Liver (tissue), 9 donors: ENCODE measurements at regions not wholly inside any gene's neighbourhood (a gene's known extent, or its start where the extent isn't known, plus 50 kb on each side); places are given as distances from the start of the nearest gene placed in this dataset. TPM values are rescaled to one million over a fixed set of nuclear protein-coding genes. Genes with fewer than 3 reads are reported as not detected.

Source experiments
- DNase-seq: peaks from one replicate; pipeline ENCODE4 v3.0.0-alpha.2; 2017; ENCODE audit warnings: low spot score
- H3K27ac ChIP-seq, 2 donors: one replicate each; pipeline ENCODE4 v1.7.0; 2013; ENCODE audit warnings: inconsistent platforms in 2 of 2, low read length in 2 of 2, control low read depth in 1 of 2, low read depth in 1 of 2, mild to moderate bottlenecking in 1 of 2
- H3K27me3 ChIP-seq, 4 donors: one replicate each; pipeline versions ENCODE4 v1.6.1 to v1.7.0; 2013; ENCODE audit warnings: low read length in 3 of 4, inconsistent platforms in 1 of 4, mild to moderate bottlenecking in 1 of 4, moderate library complexity in 1 of 4; ENCODE audit not compliant: control insufficient read depth in 4 of 4, insufficient read depth in 4 of 4
- H3K36me3 ChIP-seq, 4 donors: one replicate each; pipeline versions ENCODE4 v1.6.1 to v1.7.0; 2013; ENCODE audit warnings: low read length in 3 of 4, mild to moderate bottlenecking in 3 of 4, low read depth in 1 of 4, moderate library complexity in 1 of 4; ENCODE audit not compliant: control insufficient read depth in 4 of 4, insufficient read depth in 3 of 4
- H3K4me1 ChIP-seq, 4 donors: one replicate each; pipeline versions ENCODE4 v1.6.1 to v1.7.0; 2013; ENCODE audit warnings: low read length in 3 of 4, mild to moderate bottlenecking in 3 of 4, moderate library complexity in 1 of 4; ENCODE audit not compliant: control insufficient read depth in 4 of 4, insufficient read depth in 4 of 4
- H3K4me3 ChIP-seq, 3 donors: one replicate each; pipeline versions ENCODE4 v1.6.1 to v1.7.0; 2013; ENCODE audit warnings: low read length in 3 of 3, control low read depth in 1 of 3, low read depth in 1 of 3, mild to moderate bottlenecking in 1 of 3
- H3K9ac ChIP-seq, 2 donors: one replicate each; pipeline ENCODE4 v1.7.0; 2013; ENCODE audit warnings: low read length in 2 of 2, mild to moderate bottlenecking in 2 of 2, moderate library complexity in 2 of 2, control low read depth in 1 of 2, low read depth in 1 of 2
- H3K9me3 ChIP-seq, 4 donors: one replicate each; pipeline versions ENCODE4 v1.6.1 to v1.7.0; 2013; ENCODE audit warnings: low read length in 3 of 4; ENCODE audit not compliant: control insufficient read depth in 4 of 4
- CTCF ChIP-seq: fragments of 150-350 bp; IDR thresholded peaks from 2 replicates; pipeline ENCODE4 v1.5.1; 2017; ENCODE audit warnings: improper control_type of control experiment, low read depth, low read length; ENCODE audit not compliant: missing input control
- EGR1 ChIP-seq, 2 donors: IDR thresholded peaks; 2 replicates each; pipeline ENCODE4 v1.6.1; 2016 to 2018; ENCODE audit warnings: antibody characterized with exemption in 2 of 2, low read depth in 2 of 2
- FOXA1 ChIP-seq: IDR thresholded peaks from 2 replicates; pipeline ENCODE4 v1.6.1; 2016; ENCODE audit warnings: antibody characterized with exemption
- FOXA2 ChIP-seq: IDR thresholded peaks from 2 replicates; pipeline ENCODE4 v1.6.1; 2016; ENCODE audit warnings: antibody characterized with exemption
- GABPA ChIP-seq, 2 donors: IDR thresholded peaks in 1 of 2; conservative IDR thresholded peaks in 1 of 2; 2 replicates each; pipeline ENCODE4 v1.6.1; 2016; ENCODE audit warnings: antibody characterized with exemption in 2 of 2, mild to moderate bottlenecking in 1 of 2, moderate library complexity in 1 of 2
- HNF4A ChIP-seq, 2 donors: conservative IDR thresholded peaks; 2 replicates each; pipeline ENCODE4 v1.6.1; 2016; ENCODE audit warnings: antibody characterized with exemption in 2 of 2, mild to moderate bottlenecking in 2 of 2
- MAX ChIP-seq: IDR thresholded peaks from 2 replicates; pipeline ENCODE4 v1.6.1; 2016; ENCODE audit warnings: antibody characterized with exemption
- NR2F2 ChIP-seq: IDR thresholded peaks from 2 replicates; pipeline ENCODE4 v1.6.1; 2016; ENCODE audit warnings: antibody characterized with exemption
- RAD21 ChIP-seq, 2 donors: IDR thresholded peaks; 2 replicates each; pipeline ENCODE4 v1.6.1; 2016; ENCODE audit warnings: antibody characterized with exemption in 2 of 2, mild to moderate bottlenecking in 2 of 2
- REST ChIP-seq: IDR thresholded peaks from 2 replicates; pipeline ENCODE4 v1.6.1; 2016; ENCODE audit warnings: antibody characterized with exemption, mild to moderate bottlenecking
- RXRA ChIP-seq, 2 donors: IDR thresholded peaks; 2 replicates each; pipeline ENCODE4 v1.6.1; 2017 to 2018; ENCODE audit warnings: antibody characterized with exemption in 2 of 2, mild to moderate bottlenecking in 1 of 2
- TAF1 ChIP-seq: conservative IDR thresholded peaks from 2 replicates; pipeline ENCODE4 v1.6.1; 2016; ENCODE audit warnings: antibody characterized with exemption, mild to moderate bottlenecking
- ZBTB33 ChIP-seq: IDR thresholded peaks from 2 replicates; pipeline ENCODE4 v1.6.1; 2016; ENCODE audit warnings: antibody characterized with exemption
- WGBS: extraction: QIAGEN DNeasy Blood & Tissue Kit; methylation state at CpG from one replicate; pipeline ENCODE4 v1.1.7; 2013; 5-methylcytosine and 5-hydroxymethylcytosine counted together
- small RNA-seq: library from RNA; depleted of rRNA; stranded (forward); fragments of <200 nt; gene quantifications from one replicate; pipeline ENCODE3, GENCODE V24; 2014
- TF ChIP-seq, protein P1 (sequence below): IDR thresholded peaks from 2 replicates; pipeline ENCODE4 v1.6.1; 2016; ENCODE audit warnings: antibody characterized with exemption
- donor health status: healthy.
- donor health status: healthy.
- donor health status: healthy.
- donor health status: healthy.
- donor health status: healthy.

GRCh38 chr6:71236926-71237434, 51.6 kb upstream of the OGFRL1 start:
- Histone ChIP-seq H3K4me3 (no peak overlapping the region), H3K9me3 (no peaks in the 10 kb centered on the region), H3K4me1 (no peaks in the 10 kb centered on the region), H3K27ac (no peak overlapping the region), H3K27me3 (peaks cover 0 to 2% (median 0%) of the 10 kb centered on the region in 4 donors), H3K9ac (no peak overlapping the region), H3K36me3 (no peaks in the 10 kb centered on the region)
- TF ChIP-seq FOXA1: no peak
- no peak for TF ChIP-seq NR2F2
- no peak for TF ChIP-seq RAD21 (IDR thresholded peaks at IDR 0.05)
- TF ChIP-seq MAX: no peak
- TF ChIP-seq, protein P1, sequence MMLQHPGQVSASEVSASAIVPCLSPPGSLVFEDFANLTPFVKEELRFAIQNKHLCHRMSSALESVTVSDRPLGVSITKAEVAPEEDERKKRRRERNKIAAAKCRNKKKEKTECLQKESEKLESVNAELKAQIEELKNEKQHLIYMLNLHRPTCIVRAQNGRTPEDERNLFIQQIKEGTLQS: no peak
- TF ChIP-seq GABPA (IDR thresholded peaks at IDR 0.05 in 1 of 2, conservative IDR thresholded peaks at IDR 0.05 in 1 of 2): no peak
- no peak for TF ChIP-seq EGR1 (IDR thresholded peaks at IDR 0.05; ENCODE audit: low read depth in 2 of 2)
- TF ChIP-seq RXRA (IDR thresholded peaks at IDR 0.05): no peak
- TF ChIP-seq FOXA2: no peak
- TF ChIP-seq CTCF: no peak
- no peak for TF ChIP-seq TAF1
- TF ChIP-seq HNF4A (conservative IDR thresholded peaks at IDR 0.05): no peak
- 86% methylated on average over 1 of the region's 1 CpG for WGBS
- no peak for DNase-seq

DNA sequence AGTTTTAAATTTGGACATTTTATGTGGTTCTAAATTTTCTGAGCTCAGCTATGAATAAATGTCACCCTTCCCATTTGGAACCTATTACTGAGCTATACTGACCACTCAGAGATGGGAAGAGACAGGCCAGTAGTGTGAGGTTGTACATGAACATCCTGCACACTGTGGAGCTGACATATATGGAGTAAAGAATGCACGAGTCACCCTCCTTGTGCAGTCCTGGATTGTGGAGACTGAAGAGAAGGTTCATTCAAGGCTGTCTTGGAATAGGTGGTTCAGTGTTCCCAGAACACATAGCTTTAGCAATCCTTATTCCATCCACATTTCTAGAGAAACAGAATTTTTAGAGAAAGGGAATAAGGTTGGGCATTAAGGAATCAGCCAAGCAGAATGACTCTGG, 50.3 kb upstream of the OGFRL1 start:
- Histone ChIP-seq H3K9ac (no peak overlapping the region), H3K36me3 (no peaks in the 10 kb centered on the region), H3K9me3 (peaks cover 0 to 4% (median 1%) of the 10 kb centered on the region in 4 donors), H3K27ac (no peak overlapping the region), H3K4me1 (no peaks in the 10 kb centered on the region), H3K27me3 (peaks cover 0 to 2% (median 0%) of the 10 kb centered on the region in 4 donors), H3K4me3 (no peak overlapping the region)
- TF ChIP-seq HNF4A (conservative IDR thresholded peaks at IDR 0.05) (no peak), MAX (no peak), RXRA (IDR thresholded peaks at IDR 0.05) (no peak), FOXA2 (no peak), ZBTB33 (no peak), REST (no peak)
- WGBS: 63% methylated on average over 1 of the region's 1 CpG
- no peak for DNase-seq

Small RNAs in the stretch of these regions (small RNA-seq; reads per million reads assigned to genes)
- gene RF00012: not detected
- gene RNU6-411P: not detected
